Left renal pelvis (tissue), 4 donors: ENCODE measurements at regions not wholly inside any gene's neighbourhood (a gene's known extent, or its start where the extent isn't known, plus 50 kb on each side); places are given as distances from the start of the nearest gene placed in this dataset.

Experiments
- DNase-seq, 4 donors: peaks; one replicate each; pipeline ENCODE4 v3.0.0-alpha.2; 2013; ENCODE audit warnings: low read depth in 4 of 4, low spot score in 3 of 4

DNA sequence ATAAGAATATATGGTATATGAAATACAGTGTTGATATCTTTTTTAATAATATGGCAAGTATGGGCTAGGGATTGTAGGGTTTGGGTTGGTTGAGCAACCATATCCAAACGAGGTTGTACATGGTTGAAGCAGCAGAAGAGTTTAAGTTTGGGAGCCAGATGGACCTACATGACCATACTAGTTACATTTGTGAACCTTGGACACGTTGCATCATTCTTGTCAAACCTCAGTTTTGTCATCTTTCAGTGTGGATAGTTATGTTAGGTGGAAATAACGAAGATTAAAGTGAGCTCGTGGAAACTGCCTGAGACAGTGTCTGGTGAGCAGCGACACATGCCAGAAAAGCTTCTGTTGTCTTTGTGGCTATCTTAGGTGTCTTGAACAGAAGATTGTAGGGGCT lies 307.1 kb upstream of the KIRREL3 start:
- DNase-seq = no peak

- DNase-seq = no peak
Observed at GRCh38 chr11:127304634-127305033, 304.1 kb upstream of the KIRREL3 start.

DNA sequence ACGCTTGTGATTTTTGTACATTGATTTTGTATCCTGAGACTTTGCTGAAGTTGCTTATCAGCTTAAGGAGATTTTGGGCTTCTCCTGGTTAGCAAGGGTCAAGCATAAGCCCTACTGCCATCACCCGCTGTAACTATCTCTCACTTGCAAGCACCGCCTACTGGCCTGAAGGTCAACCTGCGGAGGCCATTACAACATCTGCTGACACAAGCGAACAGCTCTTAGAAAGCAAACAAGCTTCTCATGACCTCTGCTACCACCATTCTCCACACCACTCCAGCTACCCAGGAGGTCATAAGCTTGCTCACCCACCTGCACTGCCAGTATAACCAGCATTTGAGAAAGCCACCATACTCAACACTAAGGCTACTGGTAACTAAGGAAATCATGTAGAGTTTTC lies 288.4 kb upstream of the KIRREL3 start:
- DNase-seq = no peak

- DNase-seq = no peak
Observed at GRCh38 chr11:127281534-127281933, 281.0 kb upstream of the KIRREL3 start.

GRCh38 chr11:127275774-127276173 lies 275.2 kb upstream of the KIRREL3 start:
- no peak for DNase-seq

DNA sequence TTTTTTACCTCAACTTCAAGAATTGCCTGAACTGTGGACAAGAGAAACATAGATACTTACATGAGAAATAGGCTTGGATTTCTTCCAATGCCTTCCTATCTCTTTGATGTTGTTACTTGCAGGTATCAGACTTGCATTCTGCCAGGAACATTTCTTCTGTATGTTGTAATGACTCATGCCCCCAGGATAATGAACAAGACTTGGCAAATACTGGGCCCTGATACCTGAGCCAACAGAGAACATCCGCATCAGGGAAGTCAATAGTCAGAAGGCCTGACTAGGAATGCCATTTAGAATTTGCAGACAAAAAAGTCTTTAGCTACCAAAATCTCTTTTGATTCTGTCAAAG lies 273.7 kb upstream of the KIRREL3 start:
- no peak for DNase-seq

- no peak for DNase-seq
Observed at GRCh38 chr11:127273593-127274327, 273.2 kb upstream of the KIRREL3 start.

DNA sequence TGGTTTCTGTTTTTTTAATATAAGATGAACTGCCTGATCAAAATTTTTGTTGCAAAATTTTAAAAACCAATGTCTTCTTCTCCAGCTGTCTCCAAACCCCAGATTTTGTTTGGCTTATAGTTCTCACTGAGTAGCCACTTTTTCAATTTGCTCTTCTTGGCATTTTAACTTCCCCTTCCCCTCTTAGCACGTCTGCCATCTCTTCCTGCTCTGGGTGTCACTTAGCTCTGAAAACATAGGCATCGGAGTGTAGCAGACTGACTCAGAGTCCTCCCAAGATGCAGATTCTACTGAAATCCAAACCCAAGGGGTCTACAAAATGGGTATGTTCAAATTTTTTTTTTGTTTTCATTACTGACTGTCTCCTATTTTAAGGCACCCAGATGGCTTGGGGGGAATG lies 270.3 kb upstream of the KIRREL3 start:
- no peak for DNase-seq

- no peak for DNase-seq
Observed at GRCh38 chr11:127269911-127270310, 269.3 kb upstream of the KIRREL3 start.

- DNase-seq = no peak
Observed at GRCh38 chr11:127268932-127269331, 268.4 kb upstream of the KIRREL3 start.

DNA sequence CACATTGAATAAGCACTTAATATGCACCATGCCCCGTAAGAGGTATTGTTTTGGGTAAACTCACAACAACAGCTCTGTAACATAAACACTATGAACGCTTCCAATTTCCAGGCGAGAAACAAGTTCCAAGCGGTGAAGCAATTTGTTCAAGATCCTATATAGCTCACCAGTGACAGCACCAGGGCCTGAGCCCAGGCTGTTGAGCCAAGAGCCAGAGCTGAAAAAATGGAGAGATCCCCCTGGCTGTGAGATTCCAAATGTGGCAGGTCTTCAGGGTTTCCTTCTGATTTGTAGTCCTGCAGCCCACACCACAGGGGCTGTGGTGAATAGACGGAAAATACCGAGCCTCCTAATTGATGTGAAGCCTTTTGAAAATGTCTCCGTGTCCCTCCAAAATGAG lies 268.0 kb upstream of the KIRREL3 start:
- DNase-seq = no peak

- no peak for DNase-seq
Observed at GRCh38 chr11:127259102-127259501, 258.5 kb upstream of the KIRREL3 start.

DNA sequence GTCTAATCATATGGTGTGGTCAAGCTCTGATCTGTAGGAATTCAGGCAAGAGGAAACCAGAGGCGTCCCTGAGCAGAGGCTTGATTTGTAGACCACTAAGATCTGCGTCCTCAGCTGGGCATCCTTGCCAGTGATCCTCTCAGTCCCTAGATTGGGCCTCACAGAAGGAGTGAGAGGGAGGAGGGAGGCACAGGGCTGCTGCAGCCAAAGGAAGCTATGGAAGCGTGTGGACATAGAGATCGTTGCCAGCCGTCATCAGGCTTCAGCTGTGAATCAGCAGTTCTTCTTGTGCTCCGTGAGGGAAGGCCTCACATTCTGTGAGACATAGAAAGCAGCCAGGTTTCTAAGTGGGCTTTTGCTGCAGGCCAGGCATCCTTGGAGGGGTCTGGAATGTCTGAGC lies 254.6 kb upstream of the KIRREL3 start:
- DNase-seq = no peak

DNA sequence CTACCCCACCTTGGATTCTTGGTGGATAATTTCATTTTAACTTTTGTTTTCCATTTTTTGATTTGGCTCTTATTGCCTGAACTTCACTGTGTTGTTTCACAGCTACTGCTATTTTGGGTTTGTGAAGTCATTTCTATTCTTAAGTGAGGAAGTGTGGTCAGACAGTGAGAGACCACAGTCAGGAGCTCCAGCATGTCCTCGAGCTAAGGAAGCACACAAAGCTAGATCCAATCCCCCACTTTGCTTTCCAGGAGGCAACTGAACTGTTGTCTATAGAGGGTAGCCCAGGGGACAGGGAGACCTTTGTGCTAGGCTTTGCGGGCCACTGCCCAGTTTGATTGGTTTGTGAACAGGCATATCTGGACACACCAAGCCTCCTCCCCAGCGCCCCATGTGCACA lies 251.8 kb upstream of the KIRREL3 start:
- no peak for DNase-seq

DNA sequence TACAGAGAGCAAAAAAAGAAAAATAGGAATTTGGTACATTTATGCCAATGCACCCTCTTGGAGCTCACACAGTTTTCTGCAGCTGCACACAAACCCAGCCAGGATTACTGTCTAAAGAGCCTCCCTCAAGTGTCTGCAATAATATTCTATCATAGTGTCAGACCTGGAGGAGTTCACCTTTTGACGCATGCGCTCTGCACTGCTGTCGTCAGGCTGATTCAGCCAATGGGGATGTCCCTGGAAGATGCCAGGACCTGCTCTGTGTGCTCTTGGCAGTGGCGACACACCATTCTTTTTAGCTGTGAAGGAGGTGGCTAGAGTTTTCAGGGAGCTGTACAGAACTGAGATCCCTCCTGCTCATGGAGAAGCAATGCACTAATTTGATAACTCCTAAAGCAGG lies 249.0 kb upstream of the KIRREL3 start:
- no peak for DNase-seq

- DNase-seq = no peak
Observed at GRCh38 chr11:127248476-127248875, 247.9 kb upstream of the KIRREL3 start.

GRCh38 chr11:127247261-127247851 lies 246.8 kb upstream of the KIRREL3 start:
- no peak for DNase-seq

GRCh38 chr11:127242676-127243075 lies 242.1 kb upstream of the KIRREL3 start:
- DNase-seq = no peak

- no peak for DNase-seq
Observed at GRCh38 chr11:127238321-127238720, 237.8 kb upstream of the KIRREL3 start.

DNA sequence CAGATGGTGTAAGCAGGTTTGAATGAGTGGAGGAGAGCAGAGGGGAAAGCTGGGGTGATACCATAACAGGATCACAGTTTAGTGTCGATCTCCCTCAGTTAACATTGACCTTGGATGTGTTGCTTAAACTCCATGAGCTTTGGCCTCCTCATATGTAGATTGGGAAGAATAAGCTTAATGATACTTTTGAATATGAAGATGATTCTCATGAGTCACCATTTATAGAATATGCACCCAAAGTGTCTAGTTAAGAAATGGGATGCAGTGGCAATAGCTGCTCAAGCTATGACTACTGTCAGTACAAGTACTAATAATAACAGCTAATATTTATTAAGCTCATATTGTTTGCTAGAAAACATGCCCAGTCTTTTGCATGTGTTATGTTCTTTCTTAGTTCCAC lies 236.2 kb upstream of the KIRREL3 start:
- no peak for DNase-seq

DNA sequence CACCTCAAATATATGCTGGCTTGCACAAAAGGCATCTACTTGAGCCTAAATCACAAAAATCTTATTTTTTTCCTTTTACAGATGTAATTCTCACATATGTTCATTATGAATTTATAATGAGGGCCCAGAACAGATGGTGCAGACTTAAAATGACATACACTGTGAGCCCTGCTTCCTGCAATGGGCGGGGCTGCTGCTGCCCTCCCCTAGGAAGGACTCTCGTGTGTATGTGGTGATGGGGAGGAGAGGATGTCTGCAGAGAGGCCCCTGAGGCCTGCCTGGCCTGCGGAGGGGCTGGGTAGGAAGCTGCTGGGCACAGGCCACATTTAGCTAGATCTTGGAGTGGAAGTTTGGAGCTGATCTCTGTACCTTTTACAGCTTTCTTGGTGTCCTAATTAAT lies 233.4 kb upstream of the KIRREL3 start:
- DNase-seq = no peak

GRCh38 chr11:127230392-127230791 lies 229.8 kb upstream of the KIRREL3 start:
- DNase-seq = no peak

GRCh38 chr11:127226949-127227348 lies 226.4 kb upstream of the KIRREL3 start:
- DNase-seq = no peak
